ENCODE measurements at regions not wholly inside any gene's neighbourhood (a gene's known extent, or its start where the extent isn't known, plus 50 kb on each side); places are given as distances from the start of the nearest gene placed in this dataset.

- H3K36me3 ChIP-seq: no peaks in the 10 kb centered on the region
Observed at GRCh38 chr2:138415985-138416384, 85.6 kb upstream of the SPOPL start.

GRCh38 chr2:138418453-138418852 is 83.1 kb upstream of the SPOPL start:
- Histone ChIP-seq H3K9me3 (replicated peaks) (peaks cover 13% of the 10 kb centered on the region), H3K27ac (replicated peaks) (no peak overlapping the region), H3K27me3 (ENCODE audit: low read depth) (no peaks in the 10 kb centered on the region), H3K36me3 (no peaks in the 10 kb centered on the region), H3K4me3 (no peak overlapping the region), H3K4me1 (peaks cover 12% of the 10 kb centered on the region)
- intact Hi-C loops (cut with micrococcal nuclease): no loop called here
- TF ChIP-seq CTCF (IDR thresholded peaks at IDR 0.05; ENCODE audit: borderline replicate concordance): no peak
- no peak for DNase-seq

More at GRCh38 chr2:138415985-138416384, 85.6 kb upstream of the SPOPL start:
- no peak overlapping the region for H3K4me3 ChIP-seq
- no peak overlapping the region for H3K27ac ChIP-seq (replicated peaks)
- no peak for DNase-seq
- no peak for TF ChIP-seq CTCF (IDR thresholded peaks at IDR 0.05; ENCODE audit: borderline replicate concordance)
- intact Hi-C loops (cut with micrococcal nuclease): no loop called here
- H3K9me3 ChIP-seq (replicated peaks): peaks cover 38% of the 10 kb centered on the region
- no peaks in the 10 kb centered on the region for H3K4me1 ChIP-seq
- H3K27me3 ChIP-seq (ENCODE audit: low read depth): no peaks in the 10 kb centered on the region

GRCh38 chr2:138421315-138421970 is 80.1 kb upstream of the SPOPL start:
- intact Hi-C loops (cut with micrococcal nuclease): no loop called here
- no peak for DNase-seq
- Histone ChIP-seq H3K4me1 (peaks cover 12% of the 10 kb centered on the region), H3K4me3 (no peak overlapping the region), H3K36me3 (no peaks in the 10 kb centered on the region), H3K27ac (replicated peaks) (no peak overlapping the region), H3K9me3 (replicated peaks) (peaks cover 7% of the 10 kb centered on the region), H3K27me3 (ENCODE audit: low read depth) (no peaks in the 10 kb centered on the region)
- TF ChIP-seq CTCF (IDR thresholded peaks at IDR 0.05; ENCODE audit: borderline replicate concordance): no peak

GRCh38 chr2:138421971-138422335 is 79.6 kb upstream of the SPOPL start:
- Histone ChIP-seq H3K27ac (replicated peaks) (no peak overlapping the region), H3K9me3 (replicated peaks) (peaks cover 12% of the 10 kb centered on the region), H3K36me3 (no peaks in the 10 kb centered on the region), H3K4me3 (no peak overlapping the region), H3K27me3 (ENCODE audit: low read depth) (no peaks in the 10 kb centered on the region), H3K4me1 (peaks cover 12% of the 10 kb centered on the region)
- TF ChIP-seq CTCF (IDR thresholded peaks at IDR 0.05; ENCODE audit: borderline replicate concordance): no peak
- intact Hi-C loops (cut with micrococcal nuclease): no loop called here
- no peak for DNase-seq

GRCh38 chr2:138423198-138423597 is 78.4 kb upstream of the SPOPL start:
- H3K4me1 ChIP-seq: peaks cover 12% of the 10 kb centered on the region
- H3K36me3 ChIP-seq: no peaks in the 10 kb centered on the region
- H3K27me3 ChIP-seq (ENCODE audit: low read depth): no peaks in the 10 kb centered on the region
- peaks cover 18% of the 10 kb centered on the region for H3K9me3 ChIP-seq (replicated peaks)
- H3K27ac ChIP-seq (replicated peaks): no peak overlapping the region
- H3K4me3 ChIP-seq: no peak overlapping the region
- no peak for DNase-seq
- intact Hi-C loops (cut with micrococcal nuclease): no loop called here
- TF ChIP-seq CTCF (IDR thresholded peaks at IDR 0.05; ENCODE audit: borderline replicate concordance): no peak

Measured in left ventricle myocardium inferior (tissue), 1 donor.